ES-I3 (cell line): ENCODE measurements at regions not wholly inside any gene's neighbourhood (a gene's known extent, or its start where the extent isn't known, plus 50 kb on each side); places are given as distances from the start of the nearest gene placed in this dataset.

ENCODE experiments used
- H3K36me3 ChIP-seq: 2 replicates; pipeline ENCODE4 v1.6.1; 2013; ENCODE audit warnings: mild to moderate bottlenecking, low read length, control low read depth, moderate library complexity; ENCODE audit not compliant: insufficient read depth
- H3K4me1 ChIP-seq: 2 replicates; pipeline ENCODE4 v1.6.1; 2013; ENCODE audit warnings: mild to moderate bottlenecking, control low read depth, low read length; ENCODE audit not compliant: insufficient read depth
- H3K9ac ChIP-seq: 2 replicates; pipeline ENCODE4 v1.6.1; 2013; ENCODE audit warnings: low read depth, mild to moderate bottlenecking, low read length, moderate library complexity
- H3K9me3 ChIP-seq: 2 replicates; pipeline ENCODE4 v1.6.1; 2013; ENCODE audit warnings: mild to moderate bottlenecking, low read length, moderate library complexity; ENCODE audit not compliant: control insufficient read depth, insufficient read depth

GRCh38 chr2:160955578-160955977, 204.7 kb upstream of the TANK start:
- Histone ChIP-seq H3K9me3 (no peaks in the 10 kb centered on the region), H3K4me1 (no peaks in the 10 kb centered on the region), H3K36me3 (no peaks in the 10 kb centered on the region), H3K9ac (no peak overlapping the region)

GRCh38 chr2:160956243-160956802, 203.9 kb upstream of the TANK start:
- Histone ChIP-seq H3K9ac (no peak overlapping the region), H3K36me3 (no peaks in the 10 kb centered on the region), H3K9me3 (no peaks in the 10 kb centered on the region), H3K4me1 (no peaks in the 10 kb centered on the region)

- no peaks in the 10 kb centered on the region for H3K9me3 ChIP-seq
- H3K36me3 ChIP-seq, result no peaks in the 10 kb centered on the region
- peaks cover 7% of the 10 kb centered on the region; the same call in 1 of the 2 replicates for H3K4me1 ChIP-seq
- H3K9ac ChIP-seq, result no peak overlapping the region
Measured at GRCh38 chr2:160963957-160964356, 196.3 kb upstream of the TANK start.

GRCh38 chr2:160967523-160967922, 192.7 kb upstream of the TANK start:
- Histone ChIP-seq H3K9ac (no peak overlapping the region), H3K9me3 (no peaks in the 10 kb centered on the region), H3K36me3 (no peaks in the 10 kb centered on the region), H3K4me1 (peaks cover 7% of the 10 kb centered on the region; the same call in 1 of the 2 replicates)

- Histone ChIP-seq H3K36me3 (no peaks in the 10 kb centered on the region), H3K9me3 (no peaks in the 10 kb centered on the region), H3K9ac (no peak overlapping the region), H3K4me1 (peaks cover 7% of the 10 kb centered on the region; the same call in 1 of the 2 replicates)
Measured at GRCh38 chr2:160968183-160968582, 192.0 kb upstream of the TANK start.

GRCh38 chr2:160970052-160970965, 189.9 kb upstream of the TANK start:
- Histone ChIP-seq H3K9me3 (no peaks in the 10 kb centered on the region), H3K36me3 (no peaks in the 10 kb centered on the region), H3K9ac (peak overlapping the region; percentile 33), H3K4me1 (no peaks in the 10 kb centered on the region)

GRCh38 chr2:160973991-160974390, 186.2 kb upstream of the TANK start:
- Histone ChIP-seq H3K9me3 (no peaks in the 10 kb centered on the region), H3K9ac (no peak overlapping the region), H3K4me1 (no peaks in the 10 kb centered on the region), H3K36me3 (no peaks in the 10 kb centered on the region)

- Histone ChIP-seq H3K9me3 (no peaks in the 10 kb centered on the region), H3K4me1 (no peaks in the 10 kb centered on the region), H3K36me3 (no peaks in the 10 kb centered on the region), H3K9ac (no peak overlapping the region)
Measured at GRCh38 chr2:160974803-160975202, 185.4 kb upstream of the TANK start.

GRCh38 chr2:160976797-160977196, 183.4 kb upstream of the TANK start:
- Histone ChIP-seq H3K9ac (no peak overlapping the region), H3K9me3 (no peaks in the 10 kb centered on the region), H3K36me3 (no peaks in the 10 kb centered on the region), H3K4me1 (no peaks in the 10 kb centered on the region)

- no peaks in the 10 kb centered on the region for H3K9me3 ChIP-seq
- no peaks in the 10 kb centered on the region for H3K36me3 ChIP-seq
- H3K9ac ChIP-seq, result no peak overlapping the region
- H3K4me1 ChIP-seq, result no peaks in the 10 kb centered on the region
Measured at GRCh38 chr2:160977376-160977775, 182.9 kb upstream of the TANK start.

- Histone ChIP-seq H3K36me3 (no peaks in the 10 kb centered on the region), H3K9me3 (no peaks in the 10 kb centered on the region), H3K9ac (no peak overlapping the region), H3K4me1 (no peaks in the 10 kb centered on the region)
Measured at GRCh38 chr2:160977854-160978253, 182.4 kb upstream of the TANK start.

GRCh38 chr2:160984426-160985077, 175.7 kb upstream of the TANK start:
- H3K9ac ChIP-seq, result no peak overlapping the region
- no peaks in the 10 kb centered on the region for H3K36me3 ChIP-seq
- no peaks in the 10 kb centered on the region for H3K9me3 ChIP-seq
- H3K4me1 ChIP-seq, result no peaks in the 10 kb centered on the region

- no peaks in the 10 kb centered on the region for H3K9me3 ChIP-seq
- H3K4me1 ChIP-seq, result peaks cover 4% of the 10 kb centered on the region
- no peak overlapping the region for H3K9ac ChIP-seq
- H3K36me3 ChIP-seq, result no peaks in the 10 kb centered on the region
Measured at GRCh38 chr2:160989778-160990177, 170.4 kb upstream of the TANK start.

GRCh38 chr2:160993654-160994061, 166.6 kb upstream of the TANK start:
- peaks cover 4% of the 10 kb centered on the region for H3K4me1 ChIP-seq
- no peak overlapping the region for H3K9ac ChIP-seq
- H3K36me3 ChIP-seq, result no peaks in the 10 kb centered on the region
- H3K9me3 ChIP-seq, result no peaks in the 10 kb centered on the region
